ENCODE measurements at regions not wholly inside any gene's neighbourhood (a gene's known extent, or its start where the extent isn't known, plus 50 kb on each side); places are given as distances from the start of the nearest gene placed in this dataset.
"Not testable (repeated sequence)": the region's sequence is repeated elsewhere in the genome, so short reads cannot be mapped to it uniquely, and the experiment has no call there.

DNA sequence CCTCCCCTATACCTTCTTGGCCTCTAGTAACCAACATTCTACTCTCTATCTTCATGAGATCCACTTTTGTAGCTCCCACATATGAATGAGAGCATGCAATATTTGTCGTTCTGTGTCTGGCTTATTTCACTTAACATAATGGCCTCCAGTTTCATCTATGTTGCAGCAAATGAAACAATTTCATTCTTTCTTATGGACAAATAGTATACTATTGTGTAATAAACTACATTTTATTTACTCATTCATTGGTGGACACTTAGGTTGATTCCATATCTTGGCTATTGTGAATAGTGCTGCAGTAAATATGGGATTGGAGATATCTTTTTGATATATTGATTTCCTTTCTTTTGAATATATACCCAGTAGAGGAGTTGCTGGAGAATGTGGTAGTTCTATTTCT, 151.1 kb downstream of the JRKL start:
- intact Hi-C loops (cut with DNase I) = no loop called here
- no peaks in the 10 kb centered on the region for H3K36me3 ChIP-seq

GRCh38 chr11:96543177-96543576, 153.4 kb downstream of the JRKL start:
- Histone ChIP-seq H3K4me1 (no peaks in the 10 kb centered on the region), H3K4me3 (no peak overlapping the region), H3K9me3 (no peaks in the 10 kb centered on the region), H3K27ac (no peak overlapping the region), H3K27me3 (no peaks in the 10 kb centered on the region), H3K36me3 (no peaks in the 10 kb centered on the region)
- DNase-seq (ENCODE audit: low spot score in 2 of 2) = no peak
- TF ChIP-seq, protein P1, sequence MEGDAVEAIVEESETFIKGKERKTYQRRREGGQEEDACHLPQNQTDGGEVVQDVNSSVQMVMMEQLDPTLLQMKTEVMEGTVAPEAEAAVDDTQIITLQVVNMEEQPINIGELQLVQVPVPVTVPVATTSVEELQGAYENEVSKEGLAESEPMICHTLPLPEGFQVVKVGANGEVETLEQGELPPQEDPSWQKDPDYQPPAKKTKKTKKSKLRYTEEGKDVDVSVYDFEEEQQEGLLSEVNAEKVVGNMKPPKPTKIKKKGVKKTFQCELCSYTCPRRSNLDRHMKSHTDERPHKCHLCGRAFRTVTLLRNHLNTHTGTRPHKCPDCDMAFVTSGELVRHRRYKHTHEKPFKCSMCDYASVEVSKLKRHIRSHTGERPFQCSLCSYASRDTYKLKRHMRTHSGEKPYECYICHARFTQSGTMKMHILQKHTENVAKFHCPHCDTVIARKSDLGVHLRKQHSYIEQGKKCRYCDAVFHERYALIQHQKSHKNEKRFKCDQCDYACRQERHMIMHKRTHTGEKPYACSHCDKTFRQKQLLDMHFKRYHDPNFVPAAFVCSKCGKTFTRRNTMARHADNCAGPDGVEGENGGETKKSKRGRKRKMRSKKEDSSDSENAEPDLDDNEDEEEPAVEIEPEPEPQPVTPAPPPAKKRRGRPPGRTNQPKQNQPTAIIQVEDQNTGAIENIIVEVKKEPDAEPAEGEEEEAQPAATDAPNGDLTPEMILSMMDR (IDR thresholded peaks at IDR 0.05) = no peak
- intact Hi-C loops (cut with DNase I) = no loop called here

More for the DNA sequence above, 151.1 kb downstream of the JRKL start:
- Histone ChIP-seq H3K9me3 (no peaks in the 10 kb centered on the region), H3K4me1 (no peaks in the 10 kb centered on the region), H3K4me3 (no peak overlapping the region), H3K27me3 (no peaks in the 10 kb centered on the region), H3K27ac (no peak overlapping the region)
- TF ChIP-seq, protein P1 (IDR thresholded peaks at IDR 0.05) = no peak
- no peak for DNase-seq (ENCODE audit: low spot score in 2 of 2)

DNA sequence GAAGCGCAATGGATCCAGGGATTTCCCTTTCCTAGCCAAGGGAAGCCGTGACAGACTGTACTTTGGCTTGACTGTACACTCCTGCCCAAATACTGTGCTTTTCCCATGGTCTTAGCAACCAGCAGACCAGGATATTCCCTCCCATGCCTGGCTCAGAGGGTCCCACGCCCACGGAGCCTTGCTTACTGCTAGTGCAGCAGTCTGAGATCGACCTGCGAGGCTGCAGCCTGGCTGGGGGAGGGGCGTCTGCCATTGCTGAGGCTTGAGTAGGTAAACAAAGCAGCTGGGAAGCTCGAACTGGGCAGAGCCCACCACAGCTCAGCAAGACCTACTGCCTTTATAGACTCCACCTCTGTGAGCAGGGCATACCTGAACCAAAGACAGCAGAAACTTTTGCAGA, 155.4 kb downstream of the JRKL start:
- H3K36me3 ChIP-seq; intact Hi-C loops (cut with DNase I); H3K4me3 ChIP-seq; DNase-seq (ENCODE audit: low spot score in 2 of 2); H3K27me3 ChIP-seq; H3K27ac ChIP-seq; H3K9me3 ChIP-seq; H3K4me1 ChIP-seq: not testable (repeated sequence)

DNA sequence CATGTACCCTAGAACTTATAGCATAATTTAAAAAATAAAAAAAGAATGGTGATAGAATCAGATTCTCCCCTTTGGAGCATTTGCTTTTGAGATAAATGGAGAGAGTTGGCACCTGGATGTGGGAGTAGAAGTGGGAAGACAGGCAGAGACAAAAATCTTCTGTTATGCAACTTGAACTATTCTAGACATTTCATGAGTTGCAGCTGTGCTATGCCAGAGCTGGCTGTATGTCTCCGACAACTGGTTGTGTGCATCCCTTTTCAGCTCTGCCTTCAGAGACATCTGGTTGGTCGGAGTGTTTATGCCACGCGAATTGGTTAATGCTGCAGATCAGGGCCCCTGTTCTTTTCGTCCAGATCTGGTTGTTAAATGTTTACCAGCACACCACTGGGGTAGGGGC, 161.3 kb downstream of the JRKL start:
- TF ChIP-seq, protein P1 (IDR thresholded peaks at IDR 0.05) = no peak
- H3K27me3 ChIP-seq = no peaks in the 10 kb centered on the region
- no peaks in the 10 kb centered on the region for H3K36me3 ChIP-seq
- no peak for DNase-seq (ENCODE audit: low spot score in 2 of 2)
- intact Hi-C loops (cut with DNase I) = no loop called here
- no peaks in the 10 kb centered on the region for H3K9me3 ChIP-seq
- no peaks in the 10 kb centered on the region for H3K4me1 ChIP-seq
- no peak overlapping the region for H3K27ac ChIP-seq
- no peak overlapping the region for H3K4me3 ChIP-seq

GRCh38 chr11:96554236-96554820, 164.5 kb downstream of the JRKL start:
- Histone ChIP-seq H3K27me3 (no peaks in the 10 kb centered on the region), H3K27ac (no peak overlapping the region), H3K4me1 (no peaks in the 10 kb centered on the region), H3K36me3 (no peaks in the 10 kb centered on the region), H3K4me3 (no peak overlapping the region), H3K9me3 (no peaks in the 10 kb centered on the region)
- TF ChIP-seq, protein P1 (IDR thresholded peaks at IDR 0.05) = no peak
- intact Hi-C loops (cut with DNase I) = no loop called here
- no peak for DNase-seq (ENCODE audit: low spot score in 2 of 2)

- H3K4me1 ChIP-seq; H3K9me3 ChIP-seq; H3K36me3 ChIP-seq; H3K27me3 ChIP-seq; H3K27ac ChIP-seq; DNase-seq (ENCODE audit: low spot score in 2 of 2); intact Hi-C loops (cut with DNase I); H3K4me3 ChIP-seq: not testable (repeated sequence)
Measured at GRCh38 chr11:96555826-96556225, 166.0 kb downstream of the JRKL start.

DNA sequence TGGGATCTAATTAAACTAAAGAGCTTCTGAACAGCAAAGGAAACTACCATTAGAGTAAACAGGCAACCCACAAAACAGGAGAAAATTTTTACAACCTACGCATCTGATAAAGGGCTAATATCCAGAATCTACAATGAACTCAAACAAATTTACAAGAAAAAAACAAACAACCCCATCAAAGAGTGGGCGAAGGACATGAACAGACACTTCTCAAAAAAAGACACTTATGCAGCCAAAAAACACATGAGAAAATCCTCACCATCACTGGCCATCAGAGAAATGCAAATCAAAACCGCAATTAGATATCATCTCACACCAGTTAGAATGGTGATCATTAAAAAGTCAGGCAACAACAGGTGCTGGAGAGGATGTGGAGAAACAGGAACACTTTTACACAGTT, 170.9 kb downstream of the JRKL start:
- H3K9me3 ChIP-seq; intact Hi-C loops (cut with DNase I); H3K4me3 ChIP-seq; H3K36me3 ChIP-seq; DNase-seq (ENCODE audit: low spot score in 2 of 2); H3K27me3 ChIP-seq; H3K27ac ChIP-seq; H3K4me1 ChIP-seq: not testable (repeated sequence)

All from ascending aorta (tissue), 2 donors.